Endothelial cell of umbilical vein (primary cell): ENCODE measurements at regions not wholly inside any gene's neighbourhood (a gene's known extent, or its start where the extent isn't known, plus 50 kb on each side); places are given as distances from the start of the nearest gene placed in this dataset.

ENCODE experiments used
- BruUV-seq: library from RNA; stranded (reverse); fragments of 400-500 nt; replicated peaks from 2 replicates; lab custom pipeline; 2021; lab: Mats Ljungman, UMichigan
- CTCF ChIA-PET: fragments of 300-600, 350-600 bp; sonication (Branson Sonifier 250); formaldehyde crosslinking; loops from one replicate; lab custom pipeline; 2021; ENCODE audit warnings: antibody characterized with exemption, inconsistent platforms; lab: Charles Lee
- POLR2A ChIA-PET: fragments of 300-600, 350-600 bp; sonication (Branson Sonifier 250); formaldehyde crosslinking; loops from one replicate; lab custom pipeline; 2021; ENCODE audit warnings: antibody characterized with exemption, inconsistent platforms; lab: Charles Lee
- DNase-seq: peaks from one replicate; pipeline ENCODE4 v3.0.0-alpha.2; 2011; ENCODE audit warnings: low read depth, low spot score
- FAIRE-seq: peaks from 2 replicates; lab custom pipeline; 2011; peaks lifted over from hg19 to GRCh38; lab: Jason Lieb, UNC
- H2AFZ ChIP-seq: 2 replicates; pipeline ENCODE4 v1.6.0; 2012; ENCODE audit warnings: low read depth, low read length, control low read depth, inconsistent platforms
- H3K27ac ChIP-seq: 2 replicates; pipeline ENCODE4 v1.5.1; 2011; ENCODE audit warnings: low read depth, mild to moderate bottlenecking, control low read depth, low read length, moderate library complexity; ENCODE audit not compliant: insufficient read depth
- H3K27me3 ChIP-seq, 2 experiments: 2 replicates each; pipeline versions ENCODE4 v1.6.0 to v1.6.1; 2011; ENCODE audit warnings: low read length in 2 of 2, mixed read lengths in 1 of 2; ENCODE audit not compliant: control insufficient read depth in 2 of 2, insufficient read depth in 2 of 2
- H3K36me3 ChIP-seq, 2 experiments: 2 replicates in 1 of 2; 3 replicates in 1 of 2; pipeline ENCODE4 v1.5.1; 2011; ENCODE audit warnings: low read length in 2 of 2, mild to moderate bottlenecking in 1 of 2, moderate library complexity in 1 of 2; ENCODE audit not compliant: control insufficient read depth in 2 of 2, insufficient read depth in 2 of 2; ENCODE audit errors: extremely low read depth in 1 of 2
- H3K4me1 ChIP-seq: 3 replicates; pipeline ENCODE4 v1.5.1; 2011; ENCODE audit warnings: mild to moderate bottlenecking, low read length; ENCODE audit not compliant: control insufficient read depth, insufficient read depth; ENCODE audit errors: extremely low read depth
- H3K4me2 ChIP-seq: 2 replicates; pipeline ENCODE4 v1.6.1; 2011; ENCODE audit warnings: low read length, control low read depth, mixed read lengths; ENCODE audit not compliant: insufficient read depth
- H3K4me3 ChIP-seq, 3 experiments: fragments of 200-600 bp in 1 of 3; sonication (generic), shearing (Covaris generic) in 1 of 3; replicated peaks in 1 of 3; 2 replicates each; pipeline ENCODE4 v1.5.1; 2011 to 2016; ENCODE audit warnings: control low read depth in 3 of 3, low read length in 3 of 3, mild to moderate bottlenecking in 2 of 3, inconsistent platforms in 1 of 3, low read depth in 1 of 3, moderate library complexity in 1 of 3; ENCODE audit not compliant: insufficient read depth in 1 of 3
- H3K79me2 ChIP-seq: 2 replicates; pipeline ENCODE4 v1.6.0; 2012; ENCODE audit warnings: low read length, inconsistent platforms; ENCODE audit not compliant: control insufficient read depth, insufficient read depth
- H3K9ac ChIP-seq: replicated peaks from 2 replicates; pipeline ENCODE3; 2011; ENCODE audit warnings: low read length, control low read depth; ENCODE audit not compliant: insufficient read depth; ENCODE audit errors: extremely low read depth
- H3K9me1 ChIP-seq: replicated peaks from 3 replicates; pipeline ENCODE4 v1.6.0; 2011; ENCODE audit warnings: mild to moderate bottlenecking, low read length; ENCODE audit not compliant: control insufficient read depth, insufficient read depth; ENCODE audit errors: extremely low read depth
- H3K9me3 ChIP-seq: replicated peaks from 2 replicates; pipeline ENCODE4 v1.5.1; 2012; ENCODE audit warnings: low read length, inconsistent platforms; ENCODE audit not compliant: control insufficient read depth, insufficient read depth
- H4K20me1 ChIP-seq: replicated peaks from 2 replicates; pipeline ENCODE3; 2011; ENCODE audit warnings: mild to moderate bottlenecking, low read length; ENCODE audit not compliant: control insufficient read depth, insufficient read depth; ENCODE audit errors: extremely low read depth
- CTCF ChIP-seq, 2 donors: IDR thresholded peaks; 1 replicate in 1 of 2; 2 replicates in 1 of 2; pipeline ENCODE4 v1.5.1; 2011; ENCODE audit warnings: low read length in 2 of 2, mild to moderate bottlenecking in 2 of 2, moderate library complexity in 2 of 2, control low read depth in 1 of 2, inconsistent platforms in 1 of 2, low read depth in 1 of 2; ENCODE audit not compliant: insufficient read depth in 1 of 2; ENCODE audit errors: extremely low read depth in 1 of 2
- EZH2 ChIP-seq: IDR thresholded peaks from 2 replicates; pipeline ENCODE4 v1.6.1; 2012; ENCODE audit warnings: borderline replicate concordance, low read depth, mild to moderate bottlenecking, moderate library complexity, low read length, inconsistent platforms; ENCODE audit not compliant: severe bottlenecking
- FOS ChIP-seq: IDR thresholded peaks from 2 replicates; pipeline ENCODE4 v1.6.1; 2011; ENCODE audit warnings: mild to moderate bottlenecking, low read length, moderate library complexity, borderline replicate concordance; ENCODE audit not compliant: insufficient read depth
- GATA2 ChIP-seq: IDR thresholded peaks from 2 replicates; pipeline ENCODE4 v1.7.0; 2011; ENCODE audit warnings: low read depth, mild to moderate bottlenecking, moderate library complexity, mixed read lengths, low read length; ENCODE audit not compliant: insufficient read length, insufficient read depth
- JUN ChIP-seq: IDR thresholded peaks from 2 replicates; pipeline ENCODE4 v1.6.1; 2011; ENCODE audit warnings: borderline replicate concordance, low read depth; ENCODE audit not compliant: insufficient read length, insufficient read depth
- MAX ChIP-seq: IDR thresholded peaks from 2 replicates; pipeline ENCODE4 v1.6.1; 2011; ENCODE audit not compliant: insufficient read depth, insufficient read length
- MYC ChIP-seq: IDR thresholded peaks from one replicate; pipeline ENCODE4 v1.6.1; 2011; ENCODE audit warnings: mild to moderate bottlenecking, low read depth, low read length
- POLR2A ChIP-seq: IDR thresholded peaks from 2 replicates; pipeline ENCODE4 v1.6.1; 2012; ENCODE audit warnings: low read depth, mild to moderate bottlenecking, control low read depth, low read length
- POLR2AphosphoS5 ChIP-seq: IDR thresholded peaks from 2 replicates; pipeline ENCODE4 v1.6.1; 2012; ENCODE audit warnings: low read depth, mild to moderate bottlenecking, control low read depth, low read length, moderate library complexity; ENCODE audit not compliant: insufficient read depth
- dilution Hi-C: fragments of 300-500 bp; cut with MboI; formaldehyde crosslinking; loops from one replicate; pipeline ENCODE4 v1.15.0; 2019; ENCODE audit warnings: low sequenced_read_pairs; ENCODE audit not compliant: extremely low pct_ligation_motif_present
- intact Hi-C: fragments of 100-400 bp; cut with micrococcal nuclease; formaldehyde crosslinking; loops from one replicate; pipeline ENCODE4 v1.10.0; 2022

- no peaks in the 10 kb centered on the region for H3K4me1 ChIP-seq
- no peak for FAIRE-seq
- ChIA-PET CTCF (interaction anchor here (0.6 to 1.1 kb wide), 2 partner anchors 14 to 308 kb away, joined by 3 read pairs; no protein-coding TSS in a partner anchor), POLR2A (no interaction called here)
- H3K9me3 ChIP-seq: no peaks in the 10 kb centered on the region
- intact Hi-C loops (no loop called here), dilution Hi-C loops (no loop called here)
- TF ChIP-seq EZH2 (no peak), CTCF (IDR thresholded peaks at IDR 0.05; ENCODE audit: extremely low read depth in 1 of 2, insufficient read depth in 1 of 2, low read depth in 1 of 2, low read length in 2 of 2) (no peak), FOS (no peak), GATA2 (no peak), MYC (no peak), POLR2A (no peak), POLR2AphosphoS5 (no peak), MAX (no peak), JUN (no peak)
- no TSS peak for BruUV-seq
- H3K27me3 ChIP-seq: peaks cover 2 to 14% of the 10 kb centered on the region in 2 experiments
- DNase-seq: no peak
- H3K79me2 ChIP-seq: no peaks in the 10 kb centered on the region
- no peaks in the 10 kb centered on the region for H3K36me3 ChIP-seq
- H3K9ac ChIP-seq: no peak overlapping the region
- H3K9me1 ChIP-seq: no peaks in the 10 kb centered on the region
- H3K4me3 ChIP-seq: no peak overlapping the region
- no peaks in the 10 kb centered on the region for H4K20me1 ChIP-seq
- no peak overlapping the region for H3K27ac ChIP-seq
- no peak overlapping the region for H2AFZ ChIP-seq
- no peak overlapping the region for H3K4me2 ChIP-seq
These were observed 168.7 kb downstream of the RPS24 start for GRCh38 chr10:78202386-78202785.
